GM12872 (cell line): ENCODE measurements at regions not wholly inside any gene's neighbourhood (a gene's known extent, or its start where the extent isn't known, plus 50 kb on each side); places are given as distances from the start of the nearest gene placed in this dataset.

Experiments used
- CTCF ChIP-seq: IDR thresholded peaks from 3 replicates; pipeline ENCODE4 v1.5.1; 2011; ENCODE audit warnings: low read depth, mild to moderate bottlenecking, low read length, moderate library complexity; ENCODE audit not compliant: insufficient read depth

DNA sequence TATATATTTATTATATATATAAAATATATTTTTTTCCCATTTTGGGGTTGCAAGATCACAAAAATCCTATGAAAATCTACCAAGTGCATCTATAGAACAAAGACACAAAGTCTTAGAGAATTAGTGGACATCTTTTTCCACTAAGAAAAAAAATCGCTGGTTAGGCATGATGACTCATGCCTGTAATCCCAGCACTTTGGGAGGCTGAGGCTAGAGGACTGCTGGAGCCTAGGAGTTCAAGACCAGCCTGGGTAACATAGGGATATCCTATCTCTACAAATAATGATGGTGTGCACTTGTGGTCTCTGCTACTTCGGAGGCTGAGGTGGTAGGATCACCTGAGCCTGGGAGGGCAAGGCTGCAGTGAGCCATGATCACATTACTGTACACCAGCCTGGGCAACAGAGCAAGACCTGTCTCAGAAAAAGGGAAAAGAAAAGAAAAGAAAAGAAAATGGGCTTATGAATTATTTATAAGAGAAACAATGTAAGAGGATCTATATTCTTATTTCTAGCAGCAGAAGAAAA, 185.1 kb upstream of the PSMD7 start:
- TF ChIP-seq CTCF, result no peak

DNA sequence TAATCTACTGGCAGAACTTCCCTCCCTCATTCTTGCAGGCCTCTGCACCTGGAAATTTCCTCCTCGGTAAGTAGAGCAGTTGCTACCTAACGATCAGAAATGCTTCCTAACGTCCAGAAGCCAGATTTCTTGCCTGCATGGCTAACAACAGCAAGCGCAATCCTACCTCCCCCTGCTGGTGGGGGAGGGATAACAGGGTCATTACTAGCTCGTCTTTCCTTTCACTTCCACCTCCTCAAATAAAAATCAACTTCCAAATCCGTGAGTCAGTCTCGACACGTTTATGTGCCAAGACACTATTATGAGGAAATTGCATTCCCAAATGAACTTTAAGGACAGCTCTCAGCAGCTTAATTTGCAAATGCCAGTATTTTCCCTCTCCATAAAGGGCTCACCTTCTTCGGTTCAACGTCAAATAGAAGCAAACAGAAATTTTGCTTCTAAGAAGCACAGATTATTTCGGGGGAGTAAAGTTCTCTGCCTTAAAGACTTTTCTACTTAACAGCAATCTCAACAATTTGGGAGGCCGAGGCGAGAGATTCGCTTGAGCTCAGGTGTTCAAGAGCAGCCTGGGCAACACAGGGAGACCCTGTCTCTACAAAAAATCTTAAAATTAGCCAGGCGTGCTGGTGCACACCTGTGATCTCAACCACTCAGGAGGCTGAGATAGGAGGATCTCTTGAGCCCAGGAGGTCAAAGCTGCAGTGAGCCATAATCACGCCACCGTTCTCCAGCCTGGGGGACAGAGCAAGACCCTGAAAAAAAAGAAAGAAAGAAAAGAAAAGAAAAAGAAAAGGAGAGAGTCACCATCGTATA, 188.6 kb upstream of the PSMD7 start:
- peak; percentile 89 for TF ChIP-seq CTCF

- no peak for TF ChIP-seq CTCF
Observed at GRCh38 chr16:74104022-74104421, 192.6 kb upstream of the PSMD7 start.

DNA sequence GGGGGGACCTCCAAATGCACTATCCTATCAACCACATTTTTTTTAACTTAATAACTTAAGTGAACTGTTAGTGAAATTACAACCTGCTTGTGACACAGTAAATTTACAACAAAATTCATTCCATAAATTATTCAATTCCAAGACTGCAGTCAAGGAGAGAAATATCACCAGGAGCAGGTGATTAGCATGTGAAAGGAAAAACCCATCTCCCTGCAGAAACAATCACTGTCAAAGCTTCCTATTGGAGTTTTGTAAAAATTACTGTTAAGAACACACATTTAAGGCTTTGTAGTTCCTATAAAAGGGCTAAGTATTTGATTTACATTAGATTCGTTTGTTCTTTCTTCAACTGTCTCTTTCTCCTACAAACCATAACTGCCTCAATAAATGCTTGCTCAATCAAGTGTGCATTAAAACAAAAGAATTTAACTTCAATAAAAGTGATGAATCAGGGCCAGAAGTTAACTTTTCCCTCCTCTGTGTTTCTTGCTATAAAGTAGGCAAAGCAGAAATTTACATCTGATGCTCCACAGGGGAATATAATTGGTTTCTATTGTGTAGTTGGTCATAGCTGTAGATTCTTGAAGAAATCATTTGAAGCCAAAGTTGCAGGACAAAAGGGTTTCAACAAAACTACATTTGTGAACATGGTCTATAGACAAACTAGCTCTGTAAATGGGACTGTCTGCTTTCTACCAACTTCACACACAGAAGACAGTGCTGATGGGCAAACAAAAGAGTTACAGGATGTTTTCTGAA, 195.1 kb upstream of the PSMD7 start:
- TF ChIP-seq CTCF, result no peak

DNA sequence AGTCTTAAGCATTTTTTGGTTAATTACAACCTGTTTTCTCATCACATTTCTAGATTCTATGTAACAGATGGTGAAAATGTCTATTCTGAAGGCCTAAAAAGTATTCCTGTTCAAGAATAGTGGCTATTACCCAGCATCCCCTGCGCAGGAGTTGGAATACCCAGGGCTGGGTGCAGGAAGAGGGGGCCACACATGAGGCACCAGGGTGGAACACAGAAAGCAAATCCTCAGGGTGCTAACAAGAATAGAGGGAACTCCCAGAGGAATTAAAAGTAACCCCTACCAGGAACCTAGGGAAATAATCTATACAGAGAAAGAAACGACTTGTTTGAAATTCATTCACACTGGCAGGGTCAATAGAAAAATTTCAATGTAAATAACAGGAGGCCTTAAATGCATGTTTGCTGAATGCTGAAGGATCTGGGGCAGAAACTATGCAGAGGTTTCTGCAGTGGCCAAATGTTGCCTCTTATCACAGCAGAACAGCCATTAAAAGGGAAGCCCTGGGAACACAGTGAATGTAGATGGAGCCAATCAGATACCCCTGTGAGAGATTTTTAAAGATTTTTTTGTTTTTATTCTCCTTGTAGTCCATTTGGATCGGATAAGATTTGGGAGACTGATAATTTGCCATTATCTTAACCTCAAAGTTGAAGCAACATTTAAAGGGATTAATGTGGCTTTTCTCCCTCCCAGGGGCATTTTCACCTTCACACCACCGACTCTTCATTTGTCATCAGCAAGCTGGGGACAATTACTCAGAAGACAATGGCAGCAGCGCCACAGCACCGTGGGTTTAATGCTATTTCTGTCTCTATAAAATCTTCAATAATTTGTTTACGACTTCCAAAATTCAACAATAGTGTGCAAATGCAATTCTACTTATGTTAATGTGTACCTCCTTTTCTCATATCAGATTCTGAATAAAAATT, 196.0 kb upstream of the PSMD7 start:
- no peak for TF ChIP-seq CTCF

- no peak for TF ChIP-seq CTCF
Observed at GRCh38 chr16:74099530-74099929, 197.1 kb upstream of the PSMD7 start.
